Fibroblast of skin of abdomen (primary cell): ENCODE measurements at regions not wholly inside any gene's neighbourhood (a gene's known extent, or its start where the extent isn't known, plus 50 kb on each side); places are given as distances from the start of the nearest gene placed in this dataset.
A peak's percentile ranks its signal among the peaks of the same experiment; 100 is the strongest.

ENCODE experiments used
- DNase-seq: peaks from one replicate; pipeline ENCODE4 v3.0.0-alpha.2; 2013

DNA sequence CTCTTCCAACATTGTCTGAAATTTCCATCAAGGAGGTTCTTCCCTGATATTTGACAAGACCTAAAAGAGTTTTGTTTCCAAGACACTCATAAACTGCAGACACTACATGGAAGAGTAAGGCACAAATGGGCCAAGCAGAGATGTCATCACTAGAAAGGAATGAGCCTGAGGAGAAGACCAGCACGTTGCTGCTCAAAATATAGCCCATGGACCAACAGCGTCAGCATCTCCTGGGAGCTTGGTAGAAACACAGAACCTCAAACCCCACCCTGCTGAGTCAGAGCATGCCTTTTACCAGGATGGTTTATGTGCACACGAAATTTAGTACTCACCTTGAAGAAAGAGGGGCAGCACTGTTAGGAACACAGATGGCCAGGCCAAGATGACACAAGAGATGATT, 128.7 kb upstream of the MID1 start:
- DNase-seq = peak; percentile 16

DNA sequence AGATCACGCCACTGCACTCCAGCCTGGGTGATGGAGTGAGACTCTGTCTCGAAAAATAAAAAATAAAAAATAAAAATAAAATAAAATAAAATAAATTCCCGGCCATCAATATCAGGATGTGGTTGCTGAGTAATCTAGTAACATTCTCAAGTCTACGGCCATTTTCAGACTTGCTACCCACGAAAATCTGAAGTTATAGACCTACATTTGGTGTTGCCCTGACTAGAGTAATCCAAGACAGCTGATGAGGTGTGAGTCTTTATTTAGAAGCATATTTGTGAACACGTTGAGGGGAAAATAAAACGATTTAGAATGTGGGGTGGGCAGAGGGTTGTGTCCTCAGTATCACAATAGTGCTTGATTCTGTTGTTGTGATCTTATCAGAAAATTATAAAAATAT, 130.2 kb upstream of the MID1 start:
- DNase-seq = peak; percentile 18

DNA sequence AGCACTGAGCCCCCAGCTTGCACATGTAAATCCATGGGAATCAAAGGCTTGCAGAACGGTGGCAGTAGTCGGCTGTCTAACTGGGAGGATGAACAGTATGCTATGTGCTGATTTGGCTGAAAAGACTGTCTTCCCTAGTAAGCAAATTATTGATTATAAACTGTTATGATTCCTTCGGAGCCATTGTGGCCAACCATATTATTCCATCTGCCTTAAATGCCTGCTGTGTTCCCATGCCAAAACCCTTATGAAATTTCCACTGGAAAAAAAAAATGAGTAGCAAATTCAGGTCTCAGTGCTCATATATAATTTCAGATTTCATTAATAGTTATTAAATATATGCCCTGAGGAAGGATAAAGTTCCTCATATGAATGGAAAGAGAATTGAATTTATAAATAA, 132.7 kb upstream of the MID1 start:
- DNase-seq = no peak

DNA sequence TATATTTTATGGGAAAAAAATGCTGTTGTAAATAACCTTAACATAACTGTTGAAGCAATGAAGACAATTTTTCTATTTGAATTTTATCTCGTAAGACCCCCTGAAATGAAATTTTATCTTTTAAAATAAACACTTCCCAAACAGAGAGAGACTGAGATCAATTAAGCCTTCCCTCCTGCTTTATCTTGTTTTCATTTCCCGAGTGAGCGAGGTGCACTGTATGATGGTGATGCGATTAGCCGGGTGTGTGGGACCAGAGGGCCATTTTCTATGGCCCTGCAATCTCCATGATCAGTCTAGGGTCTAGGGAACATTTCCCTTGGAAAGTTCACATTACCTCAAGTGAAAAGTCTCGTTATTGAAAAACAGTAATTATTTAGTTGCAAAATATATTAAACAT, 134.1 kb upstream of the MID1 start:
- DNase-seq = no peak

DNA sequence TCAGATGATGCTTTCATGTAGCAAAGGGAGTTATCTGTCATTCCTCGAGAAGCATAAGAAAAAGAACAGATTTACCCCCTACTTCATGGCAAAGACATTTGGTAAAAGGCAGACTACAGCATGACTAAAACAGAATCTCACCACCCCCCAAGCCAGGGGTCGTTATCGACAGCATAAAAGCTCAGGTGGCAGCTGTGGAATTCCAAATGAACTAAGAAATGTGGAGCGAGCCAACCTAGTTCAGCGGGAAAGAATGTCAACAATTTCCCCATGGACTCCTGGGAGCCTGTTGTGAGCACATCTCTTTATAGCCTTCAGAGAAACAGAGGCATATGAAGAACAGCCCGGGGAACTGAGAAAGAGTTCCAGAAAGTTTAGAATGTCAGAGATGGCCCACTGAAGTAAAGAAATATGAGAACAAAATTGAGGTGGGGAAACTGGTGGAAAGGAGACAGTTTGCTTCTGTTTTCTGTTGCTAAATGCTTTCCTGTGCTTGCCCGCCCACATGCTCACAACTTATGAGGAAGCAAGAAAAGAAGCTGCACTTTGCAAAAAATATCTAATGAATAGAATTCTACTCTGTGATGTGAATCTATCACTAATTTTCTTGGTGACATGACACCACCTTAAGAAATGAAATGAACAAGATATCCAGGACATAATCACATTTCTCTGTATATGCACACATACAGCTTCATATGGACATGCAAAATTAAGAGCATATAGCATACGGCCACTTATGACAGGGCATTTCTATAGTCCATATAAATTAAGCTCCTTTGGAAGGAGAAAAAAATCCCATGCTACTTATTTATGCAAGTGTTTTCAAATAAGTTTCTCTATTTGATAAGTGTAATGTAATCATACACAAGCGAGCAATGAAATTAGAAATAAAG, 135.3 kb upstream of the MID1 start:
- DNase-seq = peak; percentile 86

DNA sequence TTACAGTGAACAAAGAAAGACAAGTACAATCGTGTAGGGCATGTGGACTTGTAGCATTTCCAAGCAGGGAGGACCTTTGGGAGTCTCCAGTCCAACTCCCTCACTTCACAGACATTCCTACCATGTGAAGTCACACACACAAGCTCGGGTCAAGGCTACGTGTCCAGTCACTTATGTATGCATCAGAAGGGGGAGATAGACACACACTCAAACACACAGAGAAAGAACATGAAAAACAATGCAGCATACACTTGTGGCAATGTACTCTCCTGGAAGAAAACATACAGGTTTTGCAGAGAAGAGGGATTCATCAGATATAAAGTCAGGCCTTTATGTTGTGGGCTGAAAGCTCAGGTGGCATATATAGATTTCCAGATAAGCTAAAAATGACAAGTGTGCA, 136.1 kb upstream of the MID1 start:
- DNase-seq = peak; percentile 86

DNA sequence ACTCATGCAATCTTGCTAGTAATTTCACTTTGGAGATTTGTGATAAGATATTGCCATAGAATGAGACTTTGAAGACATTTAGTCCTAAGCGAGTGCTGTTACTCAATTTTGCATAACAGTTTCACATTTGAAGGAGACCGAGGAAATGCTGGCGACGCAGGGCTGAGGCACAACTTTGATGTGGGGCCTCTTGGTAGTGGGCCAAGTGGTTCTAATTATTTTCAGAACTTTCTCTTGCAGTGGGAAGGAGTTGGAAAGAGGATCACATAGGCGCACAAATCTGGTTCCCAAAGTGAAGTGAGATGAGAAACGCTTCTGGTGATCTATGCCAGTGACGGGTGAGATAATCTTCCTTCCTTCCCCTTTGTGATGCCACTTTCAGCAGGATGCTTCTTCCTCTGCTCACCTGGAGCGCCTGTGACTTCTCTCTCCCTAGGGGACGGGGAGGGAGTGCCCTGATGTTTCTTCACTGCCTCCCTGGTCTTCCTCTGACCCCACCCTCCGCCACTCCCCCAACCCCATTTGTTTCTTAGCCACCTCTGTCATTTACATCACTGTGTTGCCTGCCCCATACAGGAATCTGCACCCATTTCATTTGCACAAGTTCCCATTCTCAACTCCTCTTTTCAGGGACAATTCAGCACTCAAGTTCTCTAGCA, 138.9 kb upstream of the MID1 start:
- peak; percentile 16 for DNase-seq

DNA sequence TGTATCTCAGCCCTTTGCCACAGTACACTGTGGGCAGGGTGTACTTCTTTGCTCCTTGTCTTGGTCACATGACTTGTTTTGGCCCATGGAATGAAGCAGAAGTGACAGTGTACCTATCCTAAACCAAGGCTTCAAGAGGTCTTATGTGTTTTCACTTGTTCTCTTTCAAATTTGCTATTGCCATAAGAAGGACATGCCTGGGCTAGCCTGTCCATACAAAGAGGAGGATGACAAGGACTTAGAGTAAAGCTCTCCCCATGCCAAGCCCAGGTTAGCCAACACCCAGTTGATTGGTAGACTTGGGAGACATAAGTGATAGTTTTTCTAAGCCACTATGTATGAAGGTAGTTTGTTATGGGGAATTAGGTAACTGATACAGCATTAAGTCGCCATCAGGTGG, 141.1 kb upstream of the MID1 start:
- DNase-seq = no peak

DNA sequence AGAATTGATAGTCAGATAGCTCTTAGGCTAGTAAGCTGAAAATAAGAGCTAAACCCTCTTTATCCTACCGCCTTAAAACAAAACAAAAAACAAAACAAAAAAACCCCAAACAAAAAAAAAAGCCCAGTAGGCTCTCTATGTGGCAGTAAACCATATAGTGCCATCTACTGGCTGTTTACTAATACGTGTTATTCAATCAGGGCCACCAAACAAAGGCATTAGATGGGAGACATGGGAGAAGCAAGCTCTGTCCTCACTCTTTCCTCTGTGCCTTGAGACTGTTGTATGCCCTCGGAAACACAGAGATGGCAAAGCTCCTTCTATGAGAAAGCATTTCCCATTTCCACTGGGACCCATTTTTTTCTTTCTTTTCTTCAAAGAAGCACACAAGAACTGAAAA, 148.8 kb upstream of the MID1 start:
- DNase-seq = peak; percentile 37

DNA sequence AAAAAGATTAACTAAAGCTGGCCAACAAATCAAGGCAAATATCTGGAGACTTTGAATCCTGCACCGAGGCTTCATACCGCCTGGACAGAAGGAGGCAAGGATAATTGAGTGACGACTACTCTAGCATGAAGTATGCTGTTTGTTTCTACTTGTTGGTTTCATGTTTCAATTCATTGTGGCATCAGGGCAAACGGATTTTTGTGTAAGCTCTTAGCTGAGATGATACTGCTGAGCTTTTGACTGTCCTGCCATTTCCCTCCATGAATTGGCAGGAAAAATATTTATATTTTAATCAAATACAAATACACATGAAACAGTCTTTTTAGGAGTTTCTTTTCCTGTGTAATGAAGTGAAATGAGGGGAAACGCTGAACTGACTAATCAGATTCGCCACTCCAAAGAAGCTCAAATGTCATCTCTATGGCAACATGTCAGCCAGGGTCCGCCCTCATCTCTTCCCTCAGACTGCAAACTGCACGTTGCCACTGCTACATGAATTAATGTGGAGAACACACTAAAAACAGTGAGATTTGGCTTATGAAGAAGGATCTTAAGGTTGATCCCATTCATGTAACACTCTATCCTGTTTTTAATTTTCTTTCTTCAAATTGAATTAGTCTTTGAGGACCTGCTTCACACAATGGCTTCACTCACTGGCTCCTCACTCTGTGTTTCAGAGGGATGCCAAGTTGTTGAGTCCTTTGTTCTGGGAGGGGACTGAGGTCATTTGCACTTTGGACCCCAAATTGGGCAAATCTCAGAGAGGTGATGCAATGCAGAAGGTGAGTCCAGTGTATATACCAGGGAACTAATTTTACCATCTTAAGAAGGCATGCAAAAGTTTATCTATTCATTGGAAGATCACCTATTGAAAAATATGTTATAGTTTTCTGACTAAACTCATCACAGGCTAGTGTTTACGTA, 149.6 kb upstream of the MID1 start:
- peak; percentile 41 for DNase-seq

DNA sequence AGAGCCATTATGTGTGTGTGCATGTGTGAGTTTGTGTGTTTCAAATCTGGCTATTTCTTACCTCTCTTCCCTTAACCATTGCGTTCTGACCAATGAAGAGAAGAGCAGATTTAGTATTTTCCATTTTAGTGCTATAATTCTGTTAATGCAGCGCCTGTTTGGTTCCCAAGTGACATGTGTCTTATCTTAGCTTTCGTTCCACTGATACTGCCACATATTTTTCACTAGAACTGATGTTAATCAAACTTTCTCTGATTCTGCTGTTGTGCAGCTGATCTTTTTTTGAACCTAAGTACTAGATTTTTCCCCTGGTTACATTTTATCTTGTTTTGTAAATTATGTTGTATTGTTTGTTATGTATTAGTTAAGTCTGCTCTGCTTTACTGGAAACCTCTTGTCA, 152.9 kb upstream of the MID1 start:
- no peak for DNase-seq

DNA sequence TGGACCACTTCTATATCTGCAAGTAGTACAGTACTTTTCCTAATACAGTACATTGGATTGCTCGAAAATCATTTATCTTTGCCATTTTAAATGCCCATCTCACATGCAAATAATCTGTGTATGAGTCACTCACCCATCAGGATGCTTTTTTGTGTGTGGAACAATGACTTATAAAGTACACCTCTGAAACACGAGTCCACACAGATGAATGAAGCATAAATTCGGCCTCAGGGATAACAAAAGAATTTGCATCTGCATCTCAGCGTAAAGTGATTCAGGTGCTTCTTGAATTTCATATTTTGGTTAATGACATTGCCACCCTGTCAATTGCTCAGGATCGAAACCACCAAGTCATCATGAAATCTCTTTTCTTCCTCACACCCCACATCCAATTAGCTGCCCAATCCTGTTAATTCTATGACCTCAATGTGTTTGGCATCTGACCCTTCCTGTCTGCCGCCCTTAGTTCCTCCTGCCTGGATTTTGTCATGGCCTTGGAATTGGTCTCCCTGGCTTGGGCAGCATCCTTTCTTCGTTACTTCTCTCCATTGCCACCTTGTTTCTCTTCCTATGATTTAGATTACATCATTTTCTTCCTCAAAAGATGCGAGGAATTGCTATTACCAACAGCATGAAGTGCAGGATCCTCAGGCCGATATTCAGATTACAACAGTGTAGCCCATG, 161.6 kb upstream of the MID1 start:
- DNase-seq = no peak

DNA sequence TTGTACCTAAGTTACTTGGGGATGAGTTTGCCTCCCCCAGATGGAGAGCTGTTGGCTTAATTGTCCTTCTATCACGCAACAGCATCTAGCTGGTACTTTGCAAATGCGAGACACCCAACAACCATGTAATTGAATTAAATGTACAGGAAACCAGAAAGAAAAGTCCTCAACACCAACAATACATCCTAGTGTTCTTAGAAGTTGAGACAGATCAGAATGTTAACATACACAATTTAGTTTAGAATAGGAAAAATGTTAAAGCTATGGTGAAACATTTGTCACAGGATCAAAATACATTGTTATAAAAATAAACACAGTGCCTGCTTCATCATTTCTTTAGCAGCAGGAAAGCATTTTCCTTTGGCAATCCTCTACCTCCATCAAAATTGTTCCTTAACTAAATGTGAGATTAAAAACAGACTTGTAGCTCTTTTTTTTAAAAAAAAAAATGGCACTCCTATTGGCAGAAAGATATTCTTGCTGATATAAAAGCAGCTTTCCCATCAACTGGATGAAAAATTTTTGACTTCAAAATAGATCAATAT, 163.1 kb upstream of the MID1 start:
- DNase-seq = no peak

DNA sequence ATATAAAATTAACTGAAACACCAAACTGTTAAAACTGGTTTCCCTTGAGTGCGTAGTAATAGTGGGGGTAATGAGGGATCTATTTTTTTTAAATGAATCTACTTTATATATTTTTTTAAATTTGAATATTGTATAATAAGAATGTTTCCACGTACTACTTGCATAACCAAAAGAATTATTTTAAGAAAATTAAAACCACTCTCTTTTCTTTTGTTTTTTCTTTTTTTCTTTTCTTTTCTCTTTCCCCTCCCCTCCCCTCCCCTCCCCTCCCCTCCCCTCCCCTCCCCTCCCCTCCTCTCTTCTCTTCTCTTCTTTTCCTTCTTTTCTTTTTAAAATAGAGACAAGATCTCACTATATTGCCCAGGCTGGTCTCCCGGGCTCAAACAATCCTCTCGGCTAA, 166.9 kb upstream of the MID1 start:
- no peak for DNase-seq

DNA sequence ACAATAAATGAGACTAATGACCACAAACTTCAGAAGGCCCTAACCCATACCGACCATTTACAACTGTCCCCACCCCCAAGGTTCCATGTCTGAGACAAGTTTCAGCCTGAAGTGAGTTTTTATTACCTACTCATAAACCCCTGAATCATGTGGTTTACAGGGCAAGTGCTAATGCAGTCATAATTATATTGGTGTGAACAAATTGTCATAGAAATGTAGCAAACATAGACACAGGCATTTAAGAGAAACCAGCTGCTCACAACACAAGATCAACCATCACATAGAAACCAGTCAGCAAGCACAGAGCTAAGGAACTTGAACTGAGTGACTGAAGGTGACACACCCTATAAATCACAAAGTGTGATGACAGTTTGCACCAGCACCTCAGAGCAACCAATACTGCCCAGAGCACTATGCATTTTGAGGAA, 173.8 kb upstream of the MID1 start:
- DNase-seq = no peak

DNA sequence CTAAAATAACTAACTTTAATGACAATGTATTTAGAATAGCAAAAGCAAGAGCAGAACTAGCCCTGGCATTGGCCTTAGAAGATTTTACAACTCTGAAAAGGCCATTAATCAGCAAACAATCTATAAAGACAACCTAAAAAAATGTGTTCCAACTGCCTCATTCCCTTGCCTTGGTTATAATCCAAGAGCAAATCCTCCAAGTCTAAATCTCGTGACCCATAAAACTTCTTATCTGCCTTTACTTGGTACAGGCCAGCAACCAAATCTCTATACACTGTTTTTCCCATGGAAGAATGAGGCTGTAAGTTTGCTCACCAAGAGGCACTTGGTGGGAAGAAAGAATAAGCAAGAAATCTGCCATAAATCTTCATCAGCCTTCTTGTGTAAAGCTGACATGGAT, 175.3 kb upstream of the MID1 start:
- DNase-seq = no peak

DNA sequence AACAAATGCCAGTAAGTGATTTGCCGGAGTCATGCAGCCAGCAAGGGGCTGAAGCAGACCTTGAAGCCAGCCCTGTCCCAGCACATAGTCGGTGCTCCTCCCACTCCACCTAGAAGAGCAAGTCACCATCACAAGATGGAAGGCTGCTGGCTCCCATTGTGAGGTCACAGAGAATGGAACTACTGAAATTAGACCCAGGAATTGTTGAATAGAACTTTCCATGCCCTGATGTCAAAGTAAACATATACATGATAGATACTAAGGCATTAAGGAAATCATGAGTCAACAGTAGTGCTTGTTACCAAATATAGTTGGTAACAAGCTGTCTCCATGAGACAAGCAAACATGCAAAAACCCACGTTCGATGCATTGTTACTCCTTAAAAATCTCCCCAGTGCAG, 177.1 kb upstream of the MID1 start:
- no peak for DNase-seq

DNA sequence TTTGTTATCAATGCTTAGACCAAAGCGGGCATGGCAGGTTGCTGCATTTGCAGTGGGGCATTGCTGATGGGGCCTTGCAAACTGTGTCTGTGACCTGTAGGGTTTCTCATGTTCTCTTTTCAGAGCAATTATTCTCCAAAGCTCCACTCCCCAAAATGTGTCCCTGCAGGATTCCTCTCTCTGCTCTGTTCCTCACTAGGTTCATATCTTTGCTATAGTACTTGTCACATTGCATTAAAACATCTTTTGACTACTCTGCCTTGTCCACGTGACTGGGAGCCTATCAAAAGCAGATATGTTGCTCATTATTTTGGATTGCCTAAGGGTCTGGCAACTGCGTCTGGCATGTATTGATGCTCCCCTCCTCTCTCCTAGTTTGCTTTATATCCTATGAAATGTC, 177.7 kb upstream of the MID1 start:
- DNase-seq = no peak

DNA sequence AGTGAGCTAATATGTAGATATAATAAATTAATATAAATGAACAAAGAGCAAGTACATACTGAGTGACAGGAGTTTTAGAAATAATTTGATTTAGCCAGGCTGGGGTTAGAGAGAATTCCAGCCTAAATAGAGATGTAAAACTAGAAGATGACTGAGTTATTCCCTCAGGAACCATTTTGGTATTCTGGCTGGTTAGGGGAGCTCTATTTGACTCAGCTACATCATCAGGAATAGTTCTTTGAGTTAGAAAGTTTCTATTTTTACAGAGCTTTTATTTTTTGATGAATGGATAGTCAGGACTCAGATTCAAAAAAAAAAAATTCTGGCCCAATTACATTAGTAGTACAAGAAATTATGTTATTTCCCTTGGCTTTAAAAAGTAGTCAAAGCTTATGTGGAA, 180.4 kb upstream of the MID1 start:
- DNase-seq = no peak

DNA sequence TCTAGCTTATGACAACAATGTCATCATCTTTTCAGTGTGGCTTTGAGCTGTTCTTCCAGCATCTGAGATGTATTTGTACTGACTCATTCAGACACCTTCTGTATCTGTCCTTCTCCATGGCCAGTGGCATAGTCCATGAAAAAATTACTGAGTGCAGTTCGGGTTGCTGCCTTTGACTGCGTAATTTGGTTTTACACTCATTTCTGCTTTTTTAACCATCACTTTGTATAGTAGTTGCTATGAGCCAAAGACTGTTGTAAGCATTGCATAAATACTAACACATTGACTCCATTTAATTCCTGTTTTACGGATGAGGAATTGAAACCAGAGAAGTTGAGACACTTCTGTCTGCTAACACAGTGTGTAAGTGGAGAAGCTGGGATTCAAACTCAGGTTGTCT, 190.7 kb upstream of the MID1 start:
- DNase-seq = no peak

DNA sequence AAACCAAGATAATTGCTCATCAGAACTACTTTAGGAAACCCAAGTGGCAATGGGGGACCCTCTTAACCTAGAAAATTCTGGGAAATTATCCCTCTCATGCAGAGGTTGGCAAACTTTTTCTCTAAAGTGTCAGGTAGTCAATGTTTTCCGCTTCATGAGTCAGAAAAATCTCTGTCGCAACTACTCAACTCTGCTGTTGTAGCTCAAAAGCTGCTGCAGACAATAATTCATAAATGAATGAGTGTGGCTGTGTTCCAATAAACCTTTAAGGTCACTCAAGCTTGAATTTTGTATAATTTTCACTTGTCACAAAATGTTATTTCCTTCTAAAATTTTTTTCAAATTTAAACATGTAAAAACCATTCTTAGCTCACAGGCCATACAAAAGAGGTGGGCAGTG, 193.4 kb upstream of the MID1 start:
- DNase-seq = no peak

DNA sequence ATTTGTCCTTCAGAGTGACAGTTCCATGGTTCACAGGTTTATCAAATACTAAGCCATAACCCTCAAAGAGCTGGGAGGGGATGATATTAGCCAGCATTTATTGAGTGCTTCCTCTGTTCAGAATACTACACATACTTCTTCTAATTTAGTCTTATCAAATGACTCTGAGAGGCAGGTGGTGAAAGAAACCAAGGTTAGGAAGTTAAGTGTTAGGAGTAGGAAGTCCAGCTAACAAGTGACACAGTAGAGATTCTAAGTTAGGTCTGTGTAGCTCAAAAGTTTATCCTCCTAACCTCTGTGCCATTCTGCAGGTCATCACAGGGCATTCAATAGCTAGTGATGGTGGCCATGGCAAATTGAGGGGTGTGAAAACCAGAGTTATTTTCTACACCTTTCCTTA, 198.3 kb upstream of the MID1 start:
- DNase-seq = no peak
